HepG2 (cell line): ENCODE measurements at regions not wholly inside any gene's neighbourhood (a gene's known extent, or its start where the extent isn't known, plus 50 kb on each side); places are given as distances from the start of the nearest gene placed in this dataset.

ENCODE experiments used
- ATAC-seq: fragments of 200-7000 bp; cut with Tn5 transposase; 3 replicates; pipeline ENCODE4 v1.9.1; 2020; ENCODE audit warnings: mild to moderate bottlenecking, moderate library complexity
- BruUV-seq: library from RNA; stranded (reverse); fragments of 400-500 nt; replicated peaks from 2 replicates; lab custom pipeline; 2021; lab: Mats Ljungman, UMichigan
- CTCF ChIA-PET: fragments of 300-600 bp; formaldehyde crosslinking; extraction: SDS; loops from one replicate; lab custom pipeline; 2021; ENCODE audit warnings: low total read pairs, inconsistent platforms, low intra/inter-chr PET ratio; lab: Yijun Ruan, JAX
- POLR2A ChIA-PET: fragments of 350-600 bp; sonication (Branson Sonifier 250); formaldehyde crosslinking; loops from one replicate; lab custom pipeline; 2020; ENCODE audit warnings: antibody characterized with exemption, inconsistent platforms; lab: Yijun Ruan, JAX
- DNase-seq: peaks from one replicate; pipeline ENCODE4 v3.0.0-alpha.2; 2015; ENCODE audit warnings: low spot score
- FAIRE-seq: peaks from 3 replicates; lab custom pipeline; 2011; peaks lifted over from hg19 to GRCh38; lab: Jason Lieb, UNC
- H2AFZ ChIP-seq: one replicate; pipeline ENCODE4 v1.6.1; 2011; ENCODE audit warnings: low read length, inconsistent platforms
- H3K27ac ChIP-seq: fragments of 300-600 bp; 3 replicates; pipeline ENCODE4 v1.8.0; 2011; ENCODE audit warnings: mixed run types, mild to moderate bottlenecking, mixed read lengths, low read length, inconsistent platforms; ENCODE audit not compliant: insufficient read depth; ENCODE audit errors: extremely low read length
- H3K27me3 ChIP-seq, 2 experiments: fragments of 200-600 bp in 1 of 2; 2 replicates in 1 of 2; 3 replicates in 1 of 2; pipeline versions ENCODE4 v1.6.0 to v1.8.0; 2011; ENCODE audit warnings: low read length in 2 of 2, mild to moderate bottlenecking in 2 of 2, moderate library complexity in 2 of 2, inconsistent platforms in 1 of 2; ENCODE audit not compliant: insufficient read depth in 2 of 2, control insufficient read depth in 1 of 2
- H3K36me3 ChIP-seq, 2 experiments: fragments of 200-600 bp in 1 of 2; replicated peaks in 1 of 2; 2 replicates in 1 of 2; 3 replicates in 1 of 2; pipeline versions ENCODE4 v1.5.1 to v1.8.0; 2011; ENCODE audit warnings: low read length in 2 of 2, inconsistent platforms in 1 of 2; ENCODE audit not compliant: insufficient read depth in 2 of 2, control insufficient read depth in 1 of 2
- H3K4me1 ChIP-seq: 2 replicates; pipeline ENCODE4 v1.5.1; 2012; ENCODE audit warnings: low read length, inconsistent platforms; ENCODE audit not compliant: insufficient read depth
- H3K4me2 ChIP-seq: 2 replicates; pipeline ENCODE4 v1.6.0; 2011; ENCODE audit warnings: low read depth, low read length, inconsistent platforms
- H3K4me3 ChIP-seq, 3 experiments: fragments of 200-600 bp in 1 of 3; sonication (generic), shearing (Covaris generic) in 1 of 3; replicated peaks in 1 of 3; 2 replicates each; pipeline ENCODE4 v1.5.1; 2011 to 2016; ENCODE audit warnings: low read length in 3 of 3, inconsistent platforms in 2 of 3, low read depth in 2 of 3, mild to moderate bottlenecking in 2 of 3, control low read depth in 1 of 3, mixed read lengths in 1 of 3; ENCODE audit not compliant: insufficient read depth in 1 of 3
- H3K79me2 ChIP-seq: one replicate; pipeline ENCODE4 v1.6.1; 2011; ENCODE audit warnings: low read length, inconsistent platforms; ENCODE audit not compliant: insufficient read depth
- H3K9ac ChIP-seq: 2 replicates; pipeline ENCODE4 v1.6.0; 2011; ENCODE audit warnings: mild to moderate bottlenecking, low read depth, low read length, inconsistent platforms; ENCODE audit not compliant: insufficient read depth
- H3K9me3 ChIP-seq: 2 replicates; pipeline ENCODE4 v1.5.1; 2012; ENCODE audit warnings: mild to moderate bottlenecking, low read length
- H4K20me1 ChIP-seq: 2 replicates; pipeline ENCODE4 v1.6.0; 2011; ENCODE audit warnings: inconsistent platforms, mild to moderate bottlenecking, low read length, moderate library complexity; ENCODE audit not compliant: insufficient read depth
- CEBPG ChIP-seq: IDR thresholded peaks from 2 replicates; pipeline ENCODE4 v1.6.1; 2016
- FLYWCH1 ChIP-seq: sonication (generic); formaldehyde crosslinking; IDR thresholded peaks from 2 replicates; pipeline ENCODE4 v1.8.1; 2023; ENCODE audit warnings: mild to moderate bottlenecking, missing genetic modification reagents
- HMG20A ChIP-seq: IDR thresholded peaks from 2 replicates; pipeline ENCODE4 v1.6.1; 2016; ENCODE audit warnings: borderline replicate concordance
- NFKBIZ ChIP-seq: IDR thresholded peaks from 2 replicates; pipeline ENCODE4 v1.6.1; 2018; ENCODE audit warnings: missing genetic modification reagents, missing compliant biosample characterization
- SMAD3 ChIP-seq: sonication (generic); formaldehyde crosslinking; IDR thresholded peaks from 2 replicates; pipeline ENCODE4 v1.4.0; 2020; ENCODE audit warnings: missing genetic modification reagents
- ZBTB38 ChIP-seq: sonication (generic); formaldehyde crosslinking; IDR thresholded peaks from 2 replicates; pipeline ENCODE4 v1.5.1; 2020; ENCODE audit warnings: mild to moderate bottlenecking, missing genetic modification reagents
- ZNF274 ChIP-seq: sonication (generic); formaldehyde crosslinking; IDR thresholded peaks from 2 replicates; pipeline ENCODE4 v1.5.1; 2020; ENCODE audit warnings: mild to moderate bottlenecking, missing genetic modification reagents
- ZNF747 ChIP-seq: sonication (generic); formaldehyde crosslinking; IDR thresholded peaks from 2 replicates; pipeline ENCODE4 v1.8.1; 2023; ENCODE audit warnings: missing genetic modification reagents, mild to moderate bottlenecking, borderline replicate concordance
- ZNF776 ChIP-seq: sonication (generic); formaldehyde crosslinking; IDR thresholded peaks from 2 replicates; pipeline ENCODE4 v1.4.0; 2020; ENCODE audit warnings: mild to moderate bottlenecking, missing genetic modification reagents
- ZNF878 ChIP-seq: sonication (generic); formaldehyde crosslinking; IDR thresholded peaks from 2 replicates; pipeline ENCODE4 v1.8.1; 2023; ENCODE audit warnings: mild to moderate bottlenecking, missing genetic modification reagents, moderate library complexity
- ZNF879 ChIP-seq: sonication (generic); formaldehyde crosslinking; IDR thresholded peaks from 2 replicates; pipeline ENCODE4 v1.8.1; 2023; ENCODE audit warnings: missing genetic modification reagents
- WGBS: methylation state at CpG from one replicate; pipeline ENCODE4 v1.1.6; 2017; ENCODE audit warnings: low lambda C conversion rate; 5-methylcytosine and 5-hydroxymethylcytosine counted together
- in situ Hi-C: cut with HindIII; loops from 2 replicates; pipeline ENCODE4 v1.10.0; 2017; ENCODE audit warnings: low pct_unique_long_range_greater_than_20kb; ENCODE audit not compliant: extremely low pct_ligation_motif_present
- intact Hi-C: fragments of 100-400 bp; cut with micrococcal nuclease; formaldehyde crosslinking; loops from one replicate; pipeline ENCODE4 v1.10.0; 2022; ENCODE audit not compliant: unreplicated experiment
- TF ChIP-seq, protein P1 (sequence below): sonication (generic); formaldehyde crosslinking; IDR thresholded peaks from 2 replicates; pipeline ENCODE4 v1.4.0; 2020; ENCODE audit warnings: mild to moderate bottlenecking, missing genetic modification reagents, borderline replicate concordance
- TF ChIP-seq, protein P2 (sequence below): sonication (generic); formaldehyde crosslinking; IDR thresholded peaks from 2 replicates; pipeline ENCODE4 v1.4.0; 2020; ENCODE audit warnings: mild to moderate bottlenecking, missing genetic modification reagents
- TF ChIP-seq, protein P3 (sequence below): sonication (generic); formaldehyde crosslinking; IDR thresholded peaks from 2 replicates; pipeline ENCODE4 v1.5.0; 2020; ENCODE audit warnings: missing genetic modification reagents

DNA sequence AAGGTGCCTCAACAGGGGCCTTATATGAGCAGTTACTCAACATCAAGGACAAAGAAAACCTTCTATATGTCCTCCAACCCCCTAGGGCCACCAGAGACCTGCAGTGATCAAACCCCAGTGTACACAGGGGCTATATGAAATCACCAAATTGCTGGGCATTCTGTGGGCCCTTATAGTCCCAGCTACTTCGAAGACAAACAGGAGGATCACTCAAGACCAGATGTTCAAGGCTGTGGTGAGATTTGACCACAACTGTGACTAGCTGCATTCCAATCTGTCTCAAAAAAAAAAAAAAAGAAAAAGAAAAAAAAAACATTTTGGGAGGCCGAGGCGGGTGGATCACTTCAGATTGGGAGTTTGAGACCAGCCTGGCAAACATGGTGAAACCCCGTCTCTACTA, 51.0 kb upstream of the PRB2 start:
- ChIA-PET POLR2A (no interaction called here), CTCF (no interaction called here)
- Histone ChIP-seq H4K20me1 (no peaks in the 10 kb centered on the region), H3K36me3 (no peaks in the 10 kb centered on the region), H3K27me3 (no peaks in the 10 kb centered on the region), H3K4me3 (no peak overlapping the region), H3K79me2 (no peaks in the 10 kb centered on the region), H3K4me1 (no peaks in the 10 kb centered on the region), H3K9ac (no peak overlapping the region), H2AFZ (no peak overlapping the region), H3K9me3 (no peaks in the 10 kb centered on the region), H3K27ac (no peak overlapping the region), H3K4me2 (no peak overlapping the region)
- WGBS: 17% methylated on average over 4 of the region's 4 CpGs
- no peak for FAIRE-seq
- BruUV-seq: no TSS peak
- DNase-seq: no peak
- intact Hi-C loops: no loop called here
- TF ChIP-seq ZNF879 (no peak), ZBTB38 (CRISPR knock-in tag) (no peak), ZNF747 (no peak), ZNF878 (CRISPR knock-in tag) (no peak), SMAD3 (CRISPR knock-in tag) (no peak), ZNF274 (no peak), HMG20A (CRISPR knock-in tag) (no peak), FLYWCH1 (CRISPR knock-in tag) (no peak), CEBPG (CRISPR knock-in tag) (no peak), ZNF776 (CRISPR knock-in tag) (no peak), NFKBIZ (no peak)
- TF ChIP-seq, protein P1, sequence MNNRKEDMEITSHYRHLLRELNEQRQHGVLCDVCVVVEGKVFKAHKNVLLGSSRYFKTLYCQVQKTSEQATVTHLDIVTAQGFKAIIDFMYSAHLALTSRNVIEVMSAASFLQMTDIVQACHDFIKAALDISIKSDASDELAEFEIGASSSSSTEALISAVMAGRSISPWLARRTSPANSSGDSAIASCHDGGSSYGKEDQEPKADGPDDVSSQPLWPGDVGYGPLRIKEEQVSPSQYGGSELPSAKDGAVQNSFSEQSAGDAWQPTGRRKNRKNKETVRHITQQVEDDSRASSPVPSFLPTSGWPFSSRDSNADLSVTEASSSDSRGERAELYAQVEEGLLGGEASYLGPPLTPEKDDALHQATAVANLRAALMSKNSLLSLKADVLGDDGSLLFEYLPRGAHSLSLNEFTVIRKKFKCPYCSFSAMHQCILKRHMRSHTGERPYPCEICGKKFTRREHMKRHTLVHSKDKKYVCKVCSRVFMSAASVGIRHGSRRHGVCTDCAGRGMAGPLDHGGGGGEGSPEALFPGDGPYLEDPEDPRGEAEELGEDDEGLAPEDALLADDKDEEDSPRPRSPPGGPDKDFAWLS (CRISPR knock-in tag): no peak
- TF ChIP-seq, protein P2, sequence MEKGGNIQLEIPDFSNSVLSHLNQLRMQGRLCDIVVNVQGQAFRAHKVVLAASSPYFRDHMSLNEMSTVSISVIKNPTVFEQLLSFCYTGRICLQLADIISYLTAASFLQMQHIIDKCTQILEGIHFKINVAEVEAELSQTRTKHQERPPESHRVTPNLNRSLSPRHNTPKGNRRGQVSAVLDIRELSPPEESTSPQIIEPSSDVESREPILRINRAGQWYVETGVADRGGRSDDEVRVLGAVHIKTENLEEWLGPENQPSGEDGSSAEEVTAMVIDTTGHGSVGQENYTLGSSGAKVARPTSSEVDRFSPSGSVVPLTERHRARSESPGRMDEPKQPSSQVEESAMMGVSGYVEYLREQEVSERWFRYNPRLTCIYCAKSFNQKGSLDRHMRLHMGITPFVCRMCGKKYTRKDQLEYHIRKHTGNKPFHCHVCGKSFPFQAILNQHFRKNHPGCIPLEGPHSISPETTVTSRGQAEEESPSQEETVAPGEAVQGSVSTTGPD: no peak
- TF ChIP-seq, protein P3, sequence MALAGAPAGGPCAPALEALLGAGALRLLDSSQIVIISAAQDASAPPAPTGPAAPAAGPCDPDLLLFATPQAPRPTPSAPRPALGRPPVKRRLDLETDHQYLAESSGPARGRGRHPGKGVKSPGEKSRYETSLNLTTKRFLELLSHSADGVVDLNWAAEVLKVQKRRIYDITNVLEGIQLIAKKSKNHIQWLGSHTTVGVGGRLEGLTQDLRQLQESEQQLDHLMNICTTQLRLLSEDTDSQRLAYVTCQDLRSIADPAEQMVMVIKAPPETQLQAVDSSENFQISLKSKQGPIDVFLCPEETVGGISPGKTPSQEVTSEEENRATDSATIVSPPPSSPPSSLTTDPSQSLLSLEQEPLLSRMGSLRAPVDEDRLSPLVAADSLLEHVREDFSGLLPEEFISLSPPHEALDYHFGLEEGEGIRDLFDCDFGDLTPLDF (CRISPR knock-in tag): no peak
- ATAC-seq: no peak
- in situ Hi-C loops: no loop called here
